Vagina (tissue), 2 donors: ENCODE measurements at regions not wholly inside any gene's neighbourhood (a gene's known extent, or its start where the extent isn't known, plus 50 kb on each side); places are given as distances from the start of the nearest gene placed in this dataset.

Source experiments
- CTCF ChIP-seq, 3 experiments: fragments of 450-650 bp in 2 of 3; fragments of 200-600 bp in 1 of 3; sonication (generic) in 1 of 3; IDR thresholded peaks; one replicate each; pipeline ENCODE4 v1.5.1; 2017 to 2019; ENCODE audit warnings: antibody characterized with exemption in 3 of 3, mild to moderate bottlenecking in 2 of 3, moderate library complexity in 2 of 3
- POLR2A ChIP-seq, 2 donors: fragments of 450-650 bp; IDR thresholded peaks; one replicate each; pipeline ENCODE4 v1.6.1; 2017; ENCODE audit warnings: antibody characterized with exemption in 2 of 2, mild to moderate bottlenecking in 2 of 2, moderate library complexity in 2 of 2

DNA sequence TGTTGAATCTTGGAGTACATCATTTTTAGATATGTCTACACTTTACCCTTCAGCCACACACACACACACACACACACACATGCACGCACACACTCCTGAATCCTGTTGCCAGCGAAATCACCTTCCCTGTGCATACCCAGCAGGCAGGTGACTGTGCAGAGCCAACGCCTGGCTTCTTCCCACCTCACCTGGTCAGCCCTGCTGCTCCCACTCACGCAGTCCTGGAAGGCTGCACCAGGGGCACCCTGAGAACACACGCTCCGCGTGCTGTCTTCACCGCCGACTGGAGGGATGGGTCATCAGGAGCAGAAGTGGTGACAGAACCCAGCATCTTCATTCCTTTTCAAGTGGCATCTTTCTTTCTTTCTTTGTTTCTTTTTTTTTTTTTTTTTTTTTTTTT lies 94.6 kb downstream of the TBXT start:
- TF ChIP-seq CTCF (IDR thresholded peaks at IDR 0.05) (no peak), POLR2A (IDR thresholded peaks at IDR 0.05) (no peak)
